ENCODE measurements at regions not wholly inside any gene's neighbourhood (a gene's known extent, or its start where the extent isn't known, plus 50 kb on each side); places are given as distances from the start of the nearest gene placed in this dataset.
"Not testable (repeated sequence)": the region's sequence is repeated elsewhere in the genome, so short reads cannot be mapped to it uniquely, and the experiment has no call there.

- H3K27ac ChIP-seq (ENCODE audit: low read depth, low read length), result no peak overlapping the region
Observed at GRCh38 chr3:170804078-170804477, 65.9 kb downstream of the RPL22L1 start.

DNA sequence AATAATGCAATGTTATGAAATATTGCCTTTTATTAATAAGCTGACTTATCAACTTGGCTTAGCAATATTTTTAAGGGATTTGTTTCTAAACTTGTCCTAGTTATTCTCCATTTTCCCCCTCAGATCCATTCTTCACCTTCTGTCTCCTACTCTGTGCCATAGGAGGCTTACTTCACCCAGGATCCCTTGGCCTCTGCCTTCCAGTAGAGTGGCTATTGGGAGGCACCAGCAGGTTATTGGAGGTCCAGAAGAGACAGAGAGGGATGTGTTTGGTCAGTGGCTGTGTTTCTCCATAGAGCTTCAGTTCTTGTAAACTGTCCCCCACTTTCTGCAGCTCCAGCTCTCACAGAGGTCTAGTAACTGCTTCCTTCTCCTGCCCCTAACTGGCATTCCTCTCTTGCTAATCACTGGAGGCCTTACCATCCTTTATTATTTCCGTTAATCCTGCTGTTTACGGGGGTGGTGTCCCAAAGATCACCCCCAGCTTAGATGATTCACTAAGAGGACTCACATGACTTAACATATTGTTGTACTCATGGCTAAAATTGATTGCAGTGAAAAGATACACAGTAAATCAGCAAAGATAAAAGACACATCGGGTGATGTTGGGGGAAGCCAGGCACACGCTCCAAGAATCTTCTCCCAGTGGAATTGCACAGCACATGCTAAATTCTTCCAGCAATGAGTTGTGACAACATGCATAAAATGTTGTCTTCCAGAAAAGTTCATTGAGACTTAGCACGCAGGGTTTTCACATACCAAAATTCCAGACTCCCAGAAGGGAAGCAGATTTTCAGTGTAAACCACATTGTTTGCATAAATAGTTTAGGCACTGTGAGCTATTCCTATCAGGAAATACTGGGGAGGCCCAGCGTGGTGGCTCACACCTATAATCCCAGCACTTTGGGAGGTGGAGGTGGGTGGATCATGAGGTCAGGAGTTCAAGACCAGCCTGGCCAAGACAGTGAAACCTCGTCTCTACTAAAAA is 67.5 kb downstream of the RPL22L1 start:
- no peaks in the 10 kb centered on the region; the same call in 1 of the 2 replicates for H3K36me3 ChIP-seq (ENCODE audit: control insufficient read depth, insufficient read depth, low read length)
- no peak overlapping the region for H3K4me3 ChIP-seq (ENCODE audit: low read depth, low read length)
- no peak overlapping the region for H3K9ac ChIP-seq (ENCODE audit: low read length)
- H3K4me1 ChIP-seq (ENCODE audit: control insufficient read depth, insufficient read depth, low read length), result peaks cover 16% of the 10 kb centered on the region; the same call in 1 of the 2 replicates
- H3K9me3 ChIP-seq (ENCODE audit: control insufficient read depth, insufficient read depth, low read depth, low read length), result peaks cover 13% of the 10 kb centered on the region; the same call in 1 of the 2 replicates
- no peak overlapping the region for H3K27ac ChIP-seq (ENCODE audit: low read depth, low read length)
- H3K27me3 ChIP-seq (ENCODE audit: control insufficient read depth, insufficient read depth, low read length), result no peaks in the 10 kb centered on the region

More at GRCh38 chr3:170804078-170804477, 65.9 kb downstream of the RPL22L1 start:
- no peaks in the 10 kb centered on the region; the same call in 1 of the 2 replicates for H3K36me3 ChIP-seq (ENCODE audit: control insufficient read depth, insufficient read depth, low read length)
- H3K27me3 ChIP-seq (ENCODE audit: control insufficient read depth, insufficient read depth, low read length), result no peaks in the 10 kb centered on the region
- H3K4me1 ChIP-seq (ENCODE audit: control insufficient read depth, insufficient read depth, low read length), result peaks cover 16% of the 10 kb centered on the region; the same call in 1 of the 2 replicates
- H3K9me3 ChIP-seq (ENCODE audit: control insufficient read depth, insufficient read depth, low read depth, low read length), result peaks cover 7% of the 10 kb centered on the region; the same call in 1 of the 2 replicates
- no peak overlapping the region for H3K9ac ChIP-seq (ENCODE audit: low read length)
- no peak overlapping the region for H3K4me3 ChIP-seq (ENCODE audit: low read depth, low read length)

DNA sequence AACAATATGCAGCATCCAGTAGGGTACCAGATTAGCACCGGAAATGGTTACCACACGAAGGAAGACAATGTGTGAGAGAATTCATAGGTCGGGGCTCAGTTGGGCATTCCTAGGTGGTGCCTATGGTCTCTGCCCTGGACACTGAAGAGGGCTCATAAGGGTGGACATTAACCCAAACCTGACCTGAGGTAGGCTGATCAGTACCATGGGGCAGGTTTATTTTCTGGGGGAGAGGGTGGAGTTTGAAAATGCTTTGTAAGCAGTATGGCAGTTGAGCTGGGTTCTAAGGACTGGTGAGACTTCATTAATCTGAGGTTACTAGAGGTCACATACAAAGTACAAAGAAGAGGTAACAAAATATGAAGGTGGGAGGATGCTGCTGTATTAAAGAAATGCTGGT is 68.4 kb downstream of the RPL22L1 start:
- no peaks in the 10 kb centered on the region for H3K36me3 ChIP-seq (ENCODE audit: control insufficient read depth, insufficient read depth, low read length)
- no peak overlapping the region for H3K27ac ChIP-seq (ENCODE audit: low read depth, low read length)
- H3K9ac ChIP-seq (ENCODE audit: low read length), result no peak overlapping the region
- peaks cover 13% of the 10 kb centered on the region; the same call in 1 of the 2 replicates for H3K4me1 ChIP-seq (ENCODE audit: control insufficient read depth, insufficient read depth, low read length)
- H3K4me3 ChIP-seq (ENCODE audit: low read depth, low read length), result no peak overlapping the region
- H3K9me3 ChIP-seq (ENCODE audit: control insufficient read depth, insufficient read depth, low read depth, low read length), result peaks cover 13% of the 10 kb centered on the region; the same call in 1 of the 2 replicates
- H3K27me3 ChIP-seq (ENCODE audit: control insufficient read depth, insufficient read depth, low read length), result no peaks in the 10 kb centered on the region

GRCh38 chr3:170800275-170800674 is 69.7 kb downstream of the RPL22L1 start:
- H3K27ac ChIP-seq (ENCODE audit: low read depth, low read length); H3K4me3 ChIP-seq (ENCODE audit: low read depth, low read length); H3K36me3 ChIP-seq (ENCODE audit: control insufficient read depth, insufficient read depth, low read length); H3K9me3 ChIP-seq (ENCODE audit: control insufficient read depth, insufficient read depth, low read depth, low read length); H3K27me3 ChIP-seq (ENCODE audit: control insufficient read depth, insufficient read depth, low read length); H3K9ac ChIP-seq (ENCODE audit: low read length): not testable (repeated sequence)
- H3K4me1 ChIP-seq (ENCODE audit: control insufficient read depth, insufficient read depth, low read length), result peaks cover 13% of the 10 kb centered on the region; the same call in 1 of the 2 replicates

DNA sequence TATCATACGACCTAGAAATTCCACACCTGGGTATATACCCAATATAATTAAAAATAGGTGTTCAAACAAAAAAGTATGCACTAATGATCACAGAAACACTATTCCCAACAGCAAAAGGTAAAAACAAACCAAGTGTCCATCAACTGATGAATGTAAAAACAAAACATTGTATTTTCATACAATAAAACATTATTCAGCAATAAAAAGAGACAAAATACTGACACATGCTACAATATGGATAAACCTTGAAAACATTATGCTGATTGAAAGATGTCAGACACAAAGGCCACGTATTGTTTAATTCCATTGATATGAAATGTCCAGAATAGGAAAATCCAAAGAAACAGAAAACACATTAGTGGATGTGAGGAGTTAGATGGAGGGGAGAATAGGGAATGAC is 71.0 kb downstream of the RPL22L1 start:
- no peak overlapping the region for H3K27ac ChIP-seq (ENCODE audit: low read depth, low read length)
- H3K9ac ChIP-seq (ENCODE audit: low read length), result no peak overlapping the region
- H3K9me3 ChIP-seq (ENCODE audit: control insufficient read depth, insufficient read depth, low read depth, low read length), result peaks cover 10% of the 10 kb centered on the region; the same call in 1 of the 2 replicates
- H3K4me3 ChIP-seq (ENCODE audit: low read depth, low read length), result no peak overlapping the region
- peaks cover 13% of the 10 kb centered on the region; the same call in 1 of the 2 replicates for H3K4me1 ChIP-seq (ENCODE audit: control insufficient read depth, insufficient read depth, low read length)
- no peaks in the 10 kb centered on the region for H3K36me3 ChIP-seq (ENCODE audit: control insufficient read depth, insufficient read depth, low read length)
- H3K27me3 ChIP-seq (ENCODE audit: control insufficient read depth, insufficient read depth, low read length), result no peaks in the 10 kb centered on the region

DNA sequence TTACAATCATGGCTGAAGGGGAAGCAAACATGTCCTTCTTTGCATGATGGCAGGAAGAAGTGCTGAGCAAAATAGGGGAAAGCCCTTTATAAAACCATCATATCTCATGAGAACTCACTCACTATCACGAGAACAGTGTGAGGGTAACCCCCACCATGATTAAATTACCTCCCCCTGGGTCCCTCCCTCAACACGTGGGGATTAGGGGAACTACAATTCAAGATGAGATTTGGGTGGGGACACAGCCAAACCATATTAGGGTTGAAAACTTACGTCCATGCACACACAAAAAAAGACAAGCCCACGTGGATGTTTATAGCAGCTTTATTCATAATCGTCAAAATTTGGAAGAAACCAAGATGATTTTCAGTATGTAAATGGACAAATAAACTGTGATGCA is 72.3 kb downstream of the RPL22L1 start:
- H3K27me3 ChIP-seq (ENCODE audit: control insufficient read depth, insufficient read depth, low read length), result no peaks in the 10 kb centered on the region
- H3K4me3 ChIP-seq (ENCODE audit: low read depth, low read length), result no peak overlapping the region
- no peak overlapping the region for H3K9ac ChIP-seq (ENCODE audit: low read length)
- H3K27ac ChIP-seq (ENCODE audit: low read depth, low read length), result no peak overlapping the region
- no peaks in the 10 kb centered on the region for H3K36me3 ChIP-seq (ENCODE audit: control insufficient read depth, insufficient read depth, low read length)
- peaks cover 6% of the 10 kb centered on the region; the same call in 1 of the 2 replicates for H3K4me1 ChIP-seq (ENCODE audit: control insufficient read depth, insufficient read depth, low read length)
- peaks cover 10% of the 10 kb centered on the region; the same call in 1 of the 2 replicates for H3K9me3 ChIP-seq (ENCODE audit: control insufficient read depth, insufficient read depth, low read depth, low read length)

DNA sequence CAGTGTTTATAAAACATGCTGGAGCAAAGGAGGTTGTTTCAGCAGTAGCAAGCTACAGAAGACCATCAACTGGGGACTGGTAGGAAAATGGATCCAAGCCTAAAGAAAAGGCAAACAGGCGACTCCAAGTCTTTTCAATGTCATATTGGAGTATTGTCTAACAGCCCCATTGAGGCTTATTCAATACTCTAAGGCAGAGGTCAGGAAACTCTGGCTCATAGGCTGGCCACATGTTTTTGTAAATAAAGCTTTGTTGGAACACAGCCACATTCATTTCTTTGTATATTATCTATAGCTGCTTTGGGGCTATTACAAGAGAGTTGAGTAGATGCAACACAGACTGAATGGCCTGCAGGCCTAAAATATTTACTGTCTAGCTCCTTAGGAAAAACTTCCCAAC is 77.5 kb downstream of the RPL22L1 start:
- Histone ChIP-seq H3K36me3 (ENCODE audit: control insufficient read depth, insufficient read depth, low read length) (no peaks in the 10 kb centered on the region), H3K9me3 (ENCODE audit: control insufficient read depth, insufficient read depth, low read depth, low read length) (no peaks in the 10 kb centered on the region), H3K4me3 (ENCODE audit: low read depth, low read length) (no peak overlapping the region), H3K4me1 (ENCODE audit: control insufficient read depth, insufficient read depth, low read length) (no peaks in the 10 kb centered on the region), H3K27me3 (ENCODE audit: control insufficient read depth, insufficient read depth, low read length) (no peaks in the 10 kb centered on the region), H3K9ac (ENCODE audit: low read length) (no peak overlapping the region), H3K27ac (ENCODE audit: low read depth, low read length) (no peak overlapping the region)

DNA sequence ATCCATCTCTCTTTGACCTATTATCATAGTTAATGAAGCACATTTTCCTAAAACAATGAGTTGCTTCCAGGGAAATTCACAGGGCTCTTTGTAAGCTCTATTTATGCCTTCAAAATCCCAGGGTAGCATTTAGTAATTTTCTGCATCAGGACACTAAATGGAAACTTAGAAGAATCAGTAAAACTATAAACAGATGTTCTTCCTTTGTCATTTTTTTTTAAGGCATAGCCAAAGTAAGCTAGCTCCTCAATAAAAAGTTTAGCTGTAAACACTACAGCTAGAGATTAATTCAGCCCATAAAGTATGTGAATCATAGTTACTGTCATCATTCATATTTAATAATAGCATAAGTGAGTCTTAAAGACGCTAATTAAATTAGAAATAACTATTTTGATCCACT is 79.3 kb downstream of the RPL22L1 start:
- no peak overlapping the region for H3K4me3 ChIP-seq (ENCODE audit: low read depth, low read length)
- H3K27me3 ChIP-seq (ENCODE audit: control insufficient read depth, insufficient read depth, low read length), result no peaks in the 10 kb centered on the region
- H3K9me3 ChIP-seq (ENCODE audit: control insufficient read depth, insufficient read depth, low read depth, low read length), result no peaks in the 10 kb centered on the region
- no peaks in the 10 kb centered on the region for H3K4me1 ChIP-seq (ENCODE audit: control insufficient read depth, insufficient read depth, low read length)
- no peaks in the 10 kb centered on the region for H3K36me3 ChIP-seq (ENCODE audit: control insufficient read depth, insufficient read depth, low read length)
- no peak overlapping the region for H3K27ac ChIP-seq (ENCODE audit: low read depth, low read length)
- no peak overlapping the region for H3K9ac ChIP-seq (ENCODE audit: low read length)

DNA sequence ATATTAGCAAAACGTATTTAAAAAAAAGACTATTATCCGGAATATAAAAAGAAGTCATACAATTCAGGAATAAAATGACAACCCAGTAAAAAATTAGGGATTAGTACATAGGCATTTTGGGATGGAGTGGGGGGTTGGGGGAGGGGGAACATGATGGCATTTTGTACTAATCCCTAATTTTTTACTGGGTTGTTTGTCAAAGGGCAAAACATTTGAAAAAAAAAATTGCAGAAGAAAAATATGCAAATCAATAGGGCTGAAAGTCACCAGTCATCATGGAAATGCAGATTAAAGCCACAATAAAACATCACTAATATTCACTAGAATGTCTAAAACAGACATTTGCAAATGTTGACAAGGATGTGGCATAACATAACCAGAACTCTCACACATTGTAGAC is 82.5 kb downstream of the RPL22L1 start:
- no peak overlapping the region for H3K9ac ChIP-seq (ENCODE audit: low read length)
- H3K9me3 ChIP-seq (ENCODE audit: control insufficient read depth, insufficient read depth, low read depth, low read length), result 0 out of 2 replicates have a peak, but pooled peaks cover 2% of the 10 kb centered on the region
- H3K27ac ChIP-seq (ENCODE audit: low read depth, low read length), result no peak overlapping the region
- no peaks in the 10 kb centered on the region for H3K4me1 ChIP-seq (ENCODE audit: control insufficient read depth, insufficient read depth, low read length)
- H3K4me3 ChIP-seq (ENCODE audit: low read depth, low read length), result no peak overlapping the region
- no peaks in the 10 kb centered on the region for H3K36me3 ChIP-seq (ENCODE audit: control insufficient read depth, insufficient read depth, low read length)
- H3K27me3 ChIP-seq (ENCODE audit: control insufficient read depth, insufficient read depth, low read length), result no peaks in the 10 kb centered on the region

- Histone ChIP-seq H3K27ac (ENCODE audit: low read depth, low read length) (no peak overlapping the region), H3K27me3 (ENCODE audit: control insufficient read depth, insufficient read depth, low read length) (no peaks in the 10 kb centered on the region), H3K9me3 (ENCODE audit: control insufficient read depth, insufficient read depth, low read depth, low read length) (0 out of 2 replicates have a peak, but pooled peaks cover 2% of the 10 kb centered on the region), H3K4me3 (ENCODE audit: low read depth, low read length) (no peak overlapping the region), H3K4me1 (ENCODE audit: control insufficient read depth, insufficient read depth, low read length) (no peaks in the 10 kb centered on the region), H3K36me3 (ENCODE audit: control insufficient read depth, insufficient read depth, low read length) (no peaks in the 10 kb centered on the region), H3K9ac (ENCODE audit: low read length) (no peak overlapping the region)
Observed at GRCh38 chr3:170785454-170785853, 84.5 kb downstream of the RPL22L1 start.

DNA sequence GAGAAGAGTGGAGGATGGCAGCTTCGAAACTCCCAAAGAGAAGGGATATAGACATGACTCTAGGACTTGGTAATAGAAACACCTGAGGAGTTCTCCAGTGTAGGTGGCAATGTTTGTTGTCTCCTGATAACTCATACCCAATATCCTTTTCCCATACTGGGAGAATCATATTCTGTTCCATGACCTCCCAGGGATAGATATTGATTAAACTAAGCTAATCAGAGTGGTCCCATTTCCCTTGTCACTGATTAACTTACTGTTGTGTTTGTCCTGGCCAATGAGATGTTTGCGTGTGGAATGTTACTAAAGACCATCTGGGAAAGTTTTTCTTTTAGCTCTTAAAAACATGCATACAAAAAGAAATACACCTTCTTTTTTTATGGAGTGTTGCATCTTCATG is 85.6 kb downstream of the RPL22L1 start:
- Histone ChIP-seq H3K36me3 (ENCODE audit: control insufficient read depth, insufficient read depth, low read length) (no peaks in the 10 kb centered on the region), H3K27ac (ENCODE audit: low read depth, low read length) (no peak overlapping the region), H3K9me3 (ENCODE audit: control insufficient read depth, insufficient read depth, low read depth, low read length) (0 out of 2 replicates have a peak, but pooled peaks cover 2% of the 10 kb centered on the region), H3K4me3 (ENCODE audit: low read depth, low read length) (no peak overlapping the region), H3K4me1 (ENCODE audit: control insufficient read depth, insufficient read depth, low read length) (no peaks in the 10 kb centered on the region), H3K27me3 (ENCODE audit: control insufficient read depth, insufficient read depth, low read length) (no peaks in the 10 kb centered on the region), H3K9ac (ENCODE audit: low read length) (no peak overlapping the region)
